HUES48 (cell line): ENCODE measurements at regions not wholly inside any gene's neighbourhood (a gene's known extent, or its start where the extent isn't known, plus 50 kb on each side); places are given as distances from the start of the nearest gene placed in this dataset.

Source experiments
- H3K27ac ChIP-seq: one replicate; pipeline ENCODE4 v1.7.0; 2013; ENCODE audit warnings: low read depth, low read length, inconsistent platforms
- H3K27me3 ChIP-seq: 2 replicates; pipeline ENCODE4 v1.6.1; 2013; ENCODE audit warnings: mild to moderate bottlenecking, low read length; ENCODE audit not compliant: control insufficient read depth, insufficient read depth
- H3K36me3 ChIP-seq: 2 replicates; pipeline ENCODE4 v1.6.1; 2013; ENCODE audit warnings: low read length; ENCODE audit not compliant: control insufficient read depth, insufficient read depth
- H3K4me1 ChIP-seq: 2 replicates; pipeline ENCODE4 v1.6.1; 2013; ENCODE audit warnings: mild to moderate bottlenecking, low read length; ENCODE audit not compliant: control insufficient read depth, insufficient read depth
- H3K4me3 ChIP-seq: 2 replicates; pipeline ENCODE4 v1.5.1; 2013; ENCODE audit warnings: mild to moderate bottlenecking, low read depth, low read length
- H3K9ac ChIP-seq: 2 replicates; pipeline ENCODE4 v1.6.1; 2013; ENCODE audit warnings: mild to moderate bottlenecking, low read depth, low read length, moderate library complexity
- H3K9me3 ChIP-seq: 2 replicates; pipeline ENCODE4 v1.6.1; 2013; ENCODE audit warnings: low read length; ENCODE audit not compliant: control insufficient read depth, insufficient read depth

DNA sequence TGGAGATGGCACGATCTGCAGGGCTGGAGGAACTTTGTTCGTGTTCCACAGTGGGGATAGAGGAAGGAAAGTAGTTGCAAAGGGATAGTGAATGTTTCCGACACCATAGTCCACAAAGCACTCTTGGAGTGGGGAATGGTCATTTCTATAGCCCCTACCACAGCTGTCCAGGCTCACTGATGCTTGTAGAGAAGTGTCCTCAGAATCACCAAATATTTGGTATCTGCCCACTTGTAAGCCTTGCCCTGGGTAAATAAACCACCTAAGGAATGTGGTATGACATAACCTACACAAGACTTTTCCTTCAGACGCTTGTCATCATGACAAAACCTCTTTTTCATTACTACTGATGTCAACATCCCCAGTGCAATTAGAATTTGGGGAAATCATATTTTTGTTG, 686.5 kb upstream of the ARGLU1 start:
- H3K27ac ChIP-seq = no peak overlapping the region
- H3K27me3 ChIP-seq = no peaks in the 10 kb centered on the region
- no peak overlapping the region for H3K9ac ChIP-seq
- H3K4me3 ChIP-seq = no peak overlapping the region
- H3K4me1 ChIP-seq = peaks cover 14% of the 10 kb centered on the region; the same call in 1 of the 2 replicates
- H3K36me3 ChIP-seq = no peaks in the 10 kb centered on the region
- H3K9me3 ChIP-seq = no peaks in the 10 kb centered on the region

DNA sequence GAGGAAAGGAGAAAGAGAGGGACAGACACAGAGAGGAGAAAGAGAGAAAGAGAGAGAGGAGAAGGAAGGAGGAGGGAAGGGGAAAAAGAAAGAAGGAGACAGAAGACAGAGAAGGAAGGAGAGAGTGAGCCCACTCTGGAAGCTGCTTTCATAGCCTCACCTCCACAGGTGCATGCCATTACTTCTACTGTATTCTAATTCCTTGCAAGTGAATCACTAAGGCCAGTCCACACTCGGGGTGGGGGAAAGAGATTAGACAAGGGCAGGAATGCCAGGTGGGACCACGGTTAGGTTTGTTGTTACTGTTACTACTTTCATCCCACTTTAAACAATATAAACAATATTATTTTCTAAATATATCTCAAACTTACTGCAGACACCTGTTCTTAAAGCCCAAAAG, 684.5 kb upstream of the ARGLU1 start:
- H3K36me3 ChIP-seq = no peaks in the 10 kb centered on the region
- H3K4me1 ChIP-seq = peaks cover 23% of the 10 kb centered on the region
- H3K9ac ChIP-seq = no peak overlapping the region
- H3K27ac ChIP-seq = no peak overlapping the region
- no peaks in the 10 kb centered on the region for H3K9me3 ChIP-seq
- no peak overlapping the region for H3K4me3 ChIP-seq
- H3K27me3 ChIP-seq = no peaks in the 10 kb centered on the region

DNA sequence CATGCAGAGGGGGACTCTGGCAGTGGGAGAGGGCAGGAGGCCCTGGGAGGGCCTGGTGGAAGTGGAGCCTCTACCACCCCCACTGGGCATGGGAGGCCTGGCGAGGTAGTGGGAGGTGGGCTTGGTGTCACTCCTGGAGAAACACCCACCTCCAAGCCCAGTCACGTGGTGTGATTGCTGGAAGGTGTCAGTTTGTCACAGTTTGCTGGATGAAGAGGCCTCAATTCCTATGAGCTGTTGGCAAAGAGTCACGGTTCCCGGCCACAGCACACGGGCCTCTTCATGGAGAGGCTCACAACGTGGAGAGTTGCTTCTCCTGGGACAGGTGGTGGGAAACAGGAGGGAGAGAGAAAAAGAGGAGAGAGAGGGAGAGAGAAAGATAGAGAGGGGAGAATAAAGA, 684.1 kb upstream of the ARGLU1 start:
- H3K9ac ChIP-seq = no peak overlapping the region
- H3K4me1 ChIP-seq = peaks cover 23% of the 10 kb centered on the region
- H3K9me3 ChIP-seq = no peaks in the 10 kb centered on the region
- no peaks in the 10 kb centered on the region for H3K27me3 ChIP-seq
- no peaks in the 10 kb centered on the region for H3K36me3 ChIP-seq
- no peak overlapping the region for H3K27ac ChIP-seq
- H3K4me3 ChIP-seq = no peak overlapping the region

DNA sequence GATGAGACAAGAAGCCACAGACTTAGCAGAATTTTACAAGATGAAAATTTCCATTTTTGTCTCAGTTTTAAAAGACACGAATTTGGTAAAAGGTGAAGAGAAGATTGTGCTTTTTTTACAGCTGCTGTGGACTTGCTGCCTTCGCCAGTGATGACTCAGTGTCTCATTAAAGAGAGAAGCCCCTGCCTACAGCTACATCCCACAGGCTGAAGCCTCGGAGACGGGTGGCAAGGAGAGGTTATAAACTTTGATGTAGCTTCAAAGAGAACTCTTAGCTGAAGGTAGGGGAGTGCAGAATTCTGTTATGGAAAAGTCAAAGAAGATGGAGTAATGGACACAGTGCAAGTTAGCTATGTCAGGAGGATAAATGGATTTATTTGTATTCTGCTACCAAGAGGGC, 683.4 kb upstream of the ARGLU1 start:
- Histone ChIP-seq H3K9me3 (no peaks in the 10 kb centered on the region), H3K27me3 (no peaks in the 10 kb centered on the region), H3K36me3 (no peaks in the 10 kb centered on the region), H3K27ac (no peak overlapping the region), H3K4me1 (peaks cover 23% of the 10 kb centered on the region), H3K4me3 (no peak overlapping the region), H3K9ac (no peak overlapping the region)

DNA sequence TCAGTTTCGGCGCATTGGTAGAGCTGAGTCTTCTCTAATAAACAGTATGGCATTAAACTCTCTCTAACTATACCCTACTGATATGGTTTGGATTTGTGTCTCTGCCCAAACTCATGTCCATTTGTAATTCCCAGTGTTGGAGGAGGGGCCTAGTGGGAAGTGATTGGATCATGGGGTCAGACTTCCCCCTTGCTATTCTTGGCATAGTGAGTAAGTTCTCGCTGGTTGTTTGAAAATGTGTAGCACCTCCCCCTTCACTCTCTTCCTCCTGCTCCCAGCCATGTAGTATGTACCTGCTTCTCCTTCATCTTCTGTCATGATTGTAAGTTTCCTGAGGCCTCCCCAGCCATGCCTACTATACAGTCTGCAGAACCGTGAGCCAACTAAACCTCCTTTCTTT, 682.7 kb upstream of the ARGLU1 start:
- no peaks in the 10 kb centered on the region for H3K27me3 ChIP-seq
- no peaks in the 10 kb centered on the region for H3K36me3 ChIP-seq
- H3K9ac ChIP-seq = no peak overlapping the region
- peaks cover 23% of the 10 kb centered on the region for H3K4me1 ChIP-seq
- no peaks in the 10 kb centered on the region for H3K9me3 ChIP-seq
- no peak overlapping the region for H3K4me3 ChIP-seq
- H3K27ac ChIP-seq = no peak overlapping the region

DNA sequence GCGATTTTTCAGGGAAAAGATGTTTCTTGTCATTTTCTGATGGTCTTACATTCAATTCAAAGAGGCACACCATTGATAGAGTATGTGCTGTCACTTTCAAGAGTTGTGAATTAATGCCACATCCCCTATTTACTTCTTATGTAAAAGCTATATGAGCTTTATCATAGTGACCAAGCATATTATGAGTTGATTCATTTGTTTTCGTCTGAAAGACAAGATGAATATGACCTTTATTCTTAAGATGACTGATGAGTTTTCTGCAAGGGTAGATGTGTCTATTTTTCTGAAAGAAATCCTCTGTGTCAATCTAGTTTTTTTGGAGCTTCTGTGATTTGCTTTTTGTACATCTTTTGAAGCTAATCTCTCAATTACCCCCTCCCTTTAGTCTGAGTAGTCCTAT, 676.3 kb upstream of the ARGLU1 start:
- Histone ChIP-seq H3K36me3 (no peaks in the 10 kb centered on the region), H3K4me3 (no peak overlapping the region), H3K27me3 (no peaks in the 10 kb centered on the region), H3K9ac (no peak overlapping the region), H3K4me1 (peaks cover 10% of the 10 kb centered on the region), H3K9me3 (no peaks in the 10 kb centered on the region), H3K27ac (no peak overlapping the region)

DNA sequence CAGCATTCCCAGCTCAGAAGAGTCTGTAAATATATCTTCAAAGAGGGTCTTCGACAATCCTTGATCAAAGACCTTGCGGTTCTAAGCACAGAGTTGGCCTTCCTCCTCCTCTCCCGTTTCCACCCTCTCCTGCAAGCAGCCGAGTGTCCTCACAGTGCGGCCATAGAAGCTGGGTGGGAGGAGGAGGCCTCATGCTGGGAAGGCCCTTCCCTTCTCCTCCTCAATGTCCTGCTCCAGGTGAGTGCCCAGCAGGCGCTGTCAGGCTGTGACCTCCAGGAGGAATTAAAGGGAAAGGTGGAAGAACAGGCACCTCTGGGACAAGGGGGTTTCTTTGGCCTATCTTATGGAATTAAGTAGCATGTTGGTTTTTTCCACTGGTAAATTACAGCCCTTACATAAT, 674.2 kb upstream of the ARGLU1 start:
- H3K9me3 ChIP-seq = no peaks in the 10 kb centered on the region
- no peaks in the 10 kb centered on the region for H3K27me3 ChIP-seq
- H3K4me1 ChIP-seq = no peaks in the 10 kb centered on the region
- no peak overlapping the region for H3K4me3 ChIP-seq
- no peak overlapping the region for H3K27ac ChIP-seq
- H3K36me3 ChIP-seq = no peaks in the 10 kb centered on the region
- no peak overlapping the region for H3K9ac ChIP-seq

DNA sequence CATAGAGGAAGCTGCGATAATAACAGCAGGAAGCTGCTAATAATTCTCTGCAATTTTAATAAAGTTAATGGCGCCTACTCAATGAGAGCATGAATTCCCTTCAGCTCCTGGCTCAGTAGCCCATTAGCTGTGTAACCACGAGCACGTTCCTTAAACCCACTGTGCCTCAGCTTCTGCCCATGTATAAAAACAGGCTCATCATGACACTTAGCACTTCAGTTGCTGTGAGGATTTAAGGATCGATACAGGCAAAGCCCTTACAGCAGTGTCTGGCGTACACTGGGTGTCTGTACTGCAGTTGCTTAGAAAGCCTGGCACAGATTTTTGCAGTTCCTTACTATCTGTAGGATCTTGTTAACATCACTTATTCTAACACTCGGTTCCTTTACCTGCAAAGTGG, 673.4 kb upstream of the ARGLU1 start:
- Histone ChIP-seq H3K27me3 (no peaks in the 10 kb centered on the region), H3K36me3 (no peaks in the 10 kb centered on the region), H3K4me3 (no peak overlapping the region), H3K9ac (no peak overlapping the region), H3K9me3 (no peaks in the 10 kb centered on the region), H3K4me1 (no peaks in the 10 kb centered on the region), H3K27ac (no peak overlapping the region)

DNA sequence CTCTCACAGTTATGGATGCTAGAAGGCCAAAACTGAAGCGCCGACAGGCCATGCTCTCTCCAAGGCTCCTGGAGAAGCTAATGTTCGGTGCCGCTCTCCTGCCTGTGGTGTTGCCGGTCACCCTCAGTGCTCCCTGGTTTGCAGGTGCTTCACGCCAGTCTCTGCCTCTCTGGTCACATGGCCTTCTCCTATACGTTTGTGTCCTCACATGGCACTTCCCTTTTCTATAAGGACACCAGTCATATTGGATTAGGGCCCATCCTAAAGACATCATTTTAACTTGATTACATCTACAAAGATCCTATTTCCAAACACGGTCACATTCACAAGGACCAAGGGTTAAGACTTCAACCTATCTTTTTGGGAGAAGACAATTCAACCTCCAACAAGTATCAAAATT, 671.3 kb upstream of the ARGLU1 start:
- Histone ChIP-seq H3K27me3 (no peaks in the 10 kb centered on the region), H3K4me1 (no peaks in the 10 kb centered on the region), H3K9me3 (no peaks in the 10 kb centered on the region), H3K9ac (no peak overlapping the region), H3K4me3 (no peak overlapping the region), H3K36me3 (no peaks in the 10 kb centered on the region), H3K27ac (no peak overlapping the region)

DNA sequence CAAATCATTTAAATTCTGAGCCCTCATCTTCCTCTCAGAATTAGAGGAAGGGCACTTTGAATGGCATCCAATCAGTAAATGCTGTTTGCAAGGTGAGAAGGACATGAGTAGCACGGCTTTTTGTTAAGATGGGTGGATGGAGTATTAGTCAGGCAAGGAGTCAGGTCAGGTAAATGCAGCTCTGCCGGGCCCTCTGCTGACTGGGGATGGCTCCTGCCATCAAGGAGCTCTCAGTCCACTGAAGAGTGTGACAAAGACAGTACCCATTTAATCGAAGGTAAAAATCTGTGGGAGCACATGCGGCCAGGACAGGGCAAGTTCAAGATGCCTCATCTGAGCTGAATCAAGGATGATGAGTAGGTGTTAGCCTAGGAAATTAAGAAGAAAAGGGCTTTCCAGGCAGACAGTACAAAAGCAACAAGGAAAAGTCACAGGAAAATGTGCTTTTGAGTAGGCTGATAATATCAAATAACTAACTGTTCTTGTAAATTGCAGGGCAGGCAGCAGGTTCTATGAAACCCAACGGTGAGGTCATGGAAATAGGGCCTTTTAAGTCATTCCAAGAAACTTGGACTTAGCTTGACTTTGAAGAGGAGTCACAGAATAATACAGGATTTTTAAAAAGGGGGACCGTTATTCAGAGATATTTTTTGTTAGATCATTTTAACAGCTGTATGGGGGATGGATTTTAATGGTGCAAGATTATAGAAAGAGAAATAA, 670.5 kb upstream of the ARGLU1 start:
- Histone ChIP-seq H3K9ac (no peak overlapping the region), H3K4me1 (no peaks in the 10 kb centered on the region), H3K36me3 (no peaks in the 10 kb centered on the region), H3K9me3 (no peaks in the 10 kb centered on the region), H3K27ac (no peak overlapping the region), H3K27me3 (no peaks in the 10 kb centered on the region), H3K4me3 (no peak overlapping the region)

DNA sequence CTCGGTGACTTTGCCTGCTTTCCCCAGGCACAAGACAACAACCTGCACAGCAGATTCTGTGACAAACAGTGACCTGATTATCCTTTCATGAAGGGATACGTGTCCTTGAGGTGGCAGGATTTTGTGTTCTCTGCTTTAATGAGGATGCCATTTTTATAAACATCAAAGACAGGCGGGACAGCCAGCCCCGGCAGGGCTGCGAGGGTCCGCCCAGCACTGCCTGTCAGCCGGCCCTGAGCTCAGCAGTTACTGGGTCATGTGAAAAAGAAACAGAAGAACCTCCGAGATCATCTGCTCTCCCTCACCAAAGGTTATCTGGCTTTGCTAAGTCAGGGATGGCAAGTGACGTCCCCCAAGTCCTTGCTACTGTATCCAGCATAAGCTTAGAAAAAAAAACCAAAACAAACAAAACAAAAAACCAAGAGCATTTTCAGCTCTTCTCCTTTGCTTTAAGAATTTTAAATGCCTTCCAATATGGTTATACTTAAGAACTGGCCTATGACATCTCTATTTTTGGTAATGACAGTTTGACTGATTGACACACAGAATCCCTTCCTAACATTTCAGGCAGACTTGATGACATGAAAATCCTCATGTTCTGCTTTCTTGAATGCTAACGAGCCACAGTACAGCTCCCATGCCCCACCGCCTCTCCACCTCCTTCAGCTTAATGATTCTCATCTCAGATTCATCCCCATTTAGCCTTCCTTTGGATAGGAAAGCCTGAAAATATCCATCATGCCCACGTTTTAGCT, 666.6 kb upstream of the ARGLU1 start:
- H3K4me3 ChIP-seq = no peak overlapping the region
- no peaks in the 10 kb centered on the region for H3K4me1 ChIP-seq
- H3K36me3 ChIP-seq = no peaks in the 10 kb centered on the region
- no peak overlapping the region for H3K27ac ChIP-seq
- no peaks in the 10 kb centered on the region for H3K9me3 ChIP-seq
- H3K9ac ChIP-seq = no peak overlapping the region
- no peaks in the 10 kb centered on the region for H3K27me3 ChIP-seq
